ENCODE measurements at regions not wholly inside any gene's neighbourhood (a gene's known extent, or its start where the extent isn't known, plus 50 kb on each side); places are given as distances from the start of the nearest gene placed in this dataset.

DNA sequence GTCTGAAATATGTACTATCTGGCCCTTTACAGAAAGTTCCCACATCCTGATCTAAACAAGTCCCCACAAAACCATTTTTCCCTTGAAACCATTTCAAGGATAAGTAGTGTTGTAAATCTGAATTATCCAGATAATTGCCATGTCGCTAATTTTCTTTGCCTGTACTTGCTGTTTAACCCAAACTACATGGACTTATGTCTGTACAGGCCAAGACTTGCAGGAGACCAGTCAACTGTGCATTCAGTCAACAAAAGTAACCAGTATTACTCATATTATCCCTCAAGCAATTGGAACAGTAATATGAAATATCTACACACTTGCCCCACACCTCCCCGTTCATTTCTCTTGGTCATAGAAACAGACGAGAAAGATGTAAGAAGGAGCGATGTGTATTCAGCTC, 347.8 kb upstream of the NFE2L3 start:
- no peak for TF ChIP-seq CTCF (IDR thresholded peaks at IDR 0.05; ENCODE audit: insufficient read depth, low read length, poor library complexity, severe bottlenecking)
- no peak for DNase-seq (ENCODE audit: extremely low read depth, insufficient read length)
- no peaks in the 10 kb centered on the region for H3K36me3 ChIP-seq (ENCODE audit: control insufficient read depth, insufficient read depth, low read length)
- H3K27me3 ChIP-seq (replicated peaks; ENCODE audit: control insufficient read depth, insufficient read depth, low read length), result no peaks in the 10 kb centered on the region; the same call in 1 of the 2 replicates
- no peak overlapping the region for H3K4me3 ChIP-seq (replicated peaks; ENCODE audit: low read depth, low read length)

- no peak for TF ChIP-seq CTCF (IDR thresholded peaks at IDR 0.05; ENCODE audit: insufficient read depth, low read length, poor library complexity, severe bottlenecking)
- Histone ChIP-seq H3K36me3 (ENCODE audit: control insufficient read depth, insufficient read depth, low read length) (no peaks in the 10 kb centered on the region), H3K4me3 (replicated peaks; ENCODE audit: low read depth, low read length) (no peak overlapping the region), H3K27me3 (replicated peaks; ENCODE audit: control insufficient read depth, insufficient read depth, low read length) (no peaks in the 10 kb centered on the region; the same call in 1 of the 2 replicates)
- DNase-seq (ENCODE audit: extremely low read depth, insufficient read length), result no peak
Measured at GRCh38 chr7:25805027-25805687, 346.8 kb upstream of the NFE2L3 start.

DNA sequence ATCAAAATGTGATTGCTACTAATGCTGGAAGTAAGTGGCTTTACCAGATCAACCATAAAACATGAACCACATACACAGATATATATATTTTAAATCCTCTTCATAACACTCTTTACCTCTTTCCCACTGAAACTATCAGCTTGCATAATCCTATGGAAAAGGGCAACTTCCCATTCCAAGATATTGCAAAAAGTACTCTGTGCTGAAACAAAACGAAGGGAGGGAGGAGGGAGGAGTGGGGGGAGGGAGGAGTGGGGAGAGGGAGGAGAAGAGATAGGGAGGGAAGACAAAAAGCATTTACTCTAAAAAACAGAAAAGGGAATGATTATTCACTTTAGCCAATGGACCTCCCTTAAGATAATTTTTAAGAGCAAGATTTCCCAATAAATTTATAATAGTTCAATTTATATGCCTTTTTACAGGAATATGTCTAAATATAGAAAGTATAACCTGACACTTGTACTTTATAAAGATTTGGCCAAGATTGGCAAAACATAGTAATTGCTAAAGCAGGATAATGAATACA, 344.8 kb upstream of the NFE2L3 start:
- H3K36me3 ChIP-seq (ENCODE audit: control insufficient read depth, insufficient read depth, low read length), result no peaks in the 10 kb centered on the region
- H3K27me3 ChIP-seq (replicated peaks; ENCODE audit: control insufficient read depth, insufficient read depth, low read length), result peaks cover under 1% of the 10 kb centered on the region
- no peak for TF ChIP-seq CTCF (IDR thresholded peaks at IDR 0.05; ENCODE audit: insufficient read depth, low read length, poor library complexity, severe bottlenecking)
- H3K4me3 ChIP-seq (replicated peaks; ENCODE audit: low read depth, low read length), result no peak overlapping the region
- no peak for DNase-seq (ENCODE audit: extremely low read depth, insufficient read length)

GRCh38 chr7:25809441-25809840, 342.6 kb upstream of the NFE2L3 start:
- H3K27me3 ChIP-seq (replicated peaks; ENCODE audit: control insufficient read depth, insufficient read depth, low read length), result peaks cover 2% of the 10 kb centered on the region

GRCh38 chr7:25812086-25812850, 339.7 kb upstream of the NFE2L3 start:
- Histone ChIP-seq H3K4me3 (replicated peaks; ENCODE audit: low read depth, low read length) (no peak overlapping the region), H3K27me3 (replicated peaks; ENCODE audit: control insufficient read depth, insufficient read depth, low read length) (peaks cover 2% of the 10 kb centered on the region), H3K36me3 (ENCODE audit: control insufficient read depth, insufficient read depth, low read length) (no peaks in the 10 kb centered on the region)
- no peak for DNase-seq (ENCODE audit: extremely low read depth, insufficient read length)
- TF ChIP-seq CTCF (IDR thresholded peaks at IDR 0.05; ENCODE audit: insufficient read depth, low read length, poor library complexity, severe bottlenecking), result no peak

More at GRCh38 chr7:25809441-25809840, 342.6 kb upstream of the NFE2L3 start:
- no peak for TF ChIP-seq CTCF (IDR thresholded peaks at IDR 0.05; ENCODE audit: insufficient read depth, low read length, poor library complexity, severe bottlenecking)
- DNase-seq (ENCODE audit: extremely low read depth, insufficient read length), result no peak
- Histone ChIP-seq H3K36me3 (ENCODE audit: control insufficient read depth, insufficient read depth, low read length) (no peaks in the 10 kb centered on the region), H3K4me3 (replicated peaks; ENCODE audit: low read depth, low read length) (no peak overlapping the region)

All from GM06990 (cell line).